Upper lobe of left lung (tissue), 6 donors: ENCODE measurements at regions not wholly inside any gene's neighbourhood (a gene's known extent, or its start where the extent isn't known, plus 50 kb on each side); places are given as distances from the start of the nearest gene placed in this dataset.

Experiments
- ATAC-seq, 2 donors: fragments of 200-7000 bp; cut with Tn5 transposase; one replicate each; pipeline ENCODE4 v1.9.1; 2022; ENCODE audit warnings: mild to moderate bottlenecking in 2 of 2, moderate library complexity in 2 of 2; ENCODE audit not compliant: low FRiP score in 2 of 2
- DNase-seq, 2 donors: peaks; one replicate each; pipeline ENCODE4 v3.0.0-alpha.2; 2019 to 2020
- H3K27ac ChIP-seq, 4 donors: fragments of 200-600 bp; sonication (generic); one replicate each; pipeline ENCODE4 v1.5.1; 2016 to 2019
- H3K27me3 ChIP-seq, 4 donors: fragments of 200-600 bp; sonication (generic); one replicate each; pipeline ENCODE4 v1.5.1; 2017 to 2019
- H3K36me3 ChIP-seq, 4 donors: fragments of 200-600 bp; sonication (generic); one replicate each; pipeline ENCODE4 v1.5.1; 2016 to 2019
- H3K4me1 ChIP-seq, 4 donors: fragments of 200-600 bp; sonication (generic); one replicate each; pipeline ENCODE4 v1.5.1; 2018 to 2019
- H3K4me3 ChIP-seq, 4 donors: fragments of 200-600 bp; sonication (generic); one replicate each; pipeline ENCODE4 v1.5.1; 2017 to 2019; ENCODE audit warnings: mild to moderate bottlenecking in 2 of 4, moderate library complexity in 1 of 4
- H3K9me3 ChIP-seq, 4 donors: fragments of 200-600 bp; sonication (generic); one replicate each; pipeline ENCODE4 v1.5.1; 2018 to 2019
- EP300 ChIP-seq, 4 donors: sonication (generic); formaldehyde crosslinking; IDR thresholded peaks; one replicate each; pipeline ENCODE4 v1.5.1; 2017; ENCODE audit warnings: antibody characterized with exemption in 4 of 4, control low read depth in 2 of 4
- POLR2A ChIP-seq, 4 donors: fragments of 450-650 bp; IDR thresholded peaks; one replicate each; pipeline ENCODE4 v1.5.1; 2016 to 2017; ENCODE audit warnings: antibody characterized with exemption in 4 of 4, mild to moderate bottlenecking in 2 of 4
- POLR2AphosphoS5 ChIP-seq, 2 donors: sonication (generic); formaldehyde crosslinking; IDR thresholded peaks; one replicate each; pipeline ENCODE4 v1.5.1; 2017; ENCODE audit warnings: antibody characterized with exemption in 2 of 2
- WGBS, 2 donors: methylation state at CpG; one replicate each; pipeline ENCODE4 v1.1.5; 2017 to 2018; 5-methylcytosine and 5-hydroxymethylcytosine counted together
- TF ChIP-seq, protein P1 (sequence below), 6 experiments: fragments of 450-650 bp in 4 of 6; fragments of 200-600 bp in 2 of 6; sonication (generic) in 2 of 6; IDR thresholded peaks; one replicate each; pipeline ENCODE4 v1.5.1; 2016 to 2019; ENCODE audit warnings: antibody characterized with exemption in 6 of 6
- donor health status: DM: no; HTN: no; CAD: no; lungs with moderate emphysema.
- donor health status: DM: no; HTN: yes; CAD: no; lungs with severe emphysema.

DNA sequence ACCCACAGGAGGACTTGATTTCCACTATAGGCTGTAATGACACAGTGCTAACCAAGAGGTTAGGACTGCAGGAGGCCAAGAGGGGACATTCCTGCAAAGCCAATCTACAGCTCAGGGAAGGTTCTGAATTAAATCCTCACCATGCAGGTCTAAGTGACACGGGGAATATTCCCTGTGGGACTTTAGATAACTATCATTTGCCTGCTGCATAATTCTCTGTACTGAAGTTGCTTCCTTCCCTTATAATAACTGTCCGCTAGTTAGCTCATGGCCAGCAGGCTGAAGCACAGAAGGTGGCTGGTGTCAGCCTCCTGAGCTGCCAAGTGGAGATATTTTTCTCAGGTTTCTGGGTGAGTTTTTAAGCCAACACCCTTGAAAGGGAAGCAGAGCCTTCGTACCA, 74.6 kb upstream of the SOX9 start:
- no peaks in the 10 kb centered on the region for H3K4me1 ChIP-seq
- H3K27me3 ChIP-seq, result no peaks in the 10 kb centered on the region
- H3K36me3 ChIP-seq, result no peaks in the 10 kb centered on the region
- no peaks in the 10 kb centered on the region for H3K9me3 ChIP-seq
- no peak overlapping the region for H3K4me3 ChIP-seq
- ATAC-seq, result no peak
- DNase-seq, result no peak
- TF ChIP-seq POLR2AphosphoS5 (IDR thresholded peaks at IDR 0.05), result no peak
- TF ChIP-seq, protein P1, sequence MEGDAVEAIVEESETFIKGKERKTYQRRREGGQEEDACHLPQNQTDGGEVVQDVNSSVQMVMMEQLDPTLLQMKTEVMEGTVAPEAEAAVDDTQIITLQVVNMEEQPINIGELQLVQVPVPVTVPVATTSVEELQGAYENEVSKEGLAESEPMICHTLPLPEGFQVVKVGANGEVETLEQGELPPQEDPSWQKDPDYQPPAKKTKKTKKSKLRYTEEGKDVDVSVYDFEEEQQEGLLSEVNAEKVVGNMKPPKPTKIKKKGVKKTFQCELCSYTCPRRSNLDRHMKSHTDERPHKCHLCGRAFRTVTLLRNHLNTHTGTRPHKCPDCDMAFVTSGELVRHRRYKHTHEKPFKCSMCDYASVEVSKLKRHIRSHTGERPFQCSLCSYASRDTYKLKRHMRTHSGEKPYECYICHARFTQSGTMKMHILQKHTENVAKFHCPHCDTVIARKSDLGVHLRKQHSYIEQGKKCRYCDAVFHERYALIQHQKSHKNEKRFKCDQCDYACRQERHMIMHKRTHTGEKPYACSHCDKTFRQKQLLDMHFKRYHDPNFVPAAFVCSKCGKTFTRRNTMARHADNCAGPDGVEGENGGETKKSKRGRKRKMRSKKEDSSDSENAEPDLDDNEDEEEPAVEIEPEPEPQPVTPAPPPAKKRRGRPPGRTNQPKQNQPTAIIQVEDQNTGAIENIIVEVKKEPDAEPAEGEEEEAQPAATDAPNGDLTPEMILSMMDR (IDR thresholded peaks at IDR 0.05), result no peak
- no peak for TF ChIP-seq POLR2A (IDR thresholded peaks at IDR 0.05)
- no peak for TF ChIP-seq EP300 (IDR thresholded peaks at IDR 0.05)
- WGBS, 2 donors, result 84 to 100% methylated on average over 1 to 3 of the region's 3 CpGs
- H3K27ac ChIP-seq, result no peak overlapping the region

DNA sequence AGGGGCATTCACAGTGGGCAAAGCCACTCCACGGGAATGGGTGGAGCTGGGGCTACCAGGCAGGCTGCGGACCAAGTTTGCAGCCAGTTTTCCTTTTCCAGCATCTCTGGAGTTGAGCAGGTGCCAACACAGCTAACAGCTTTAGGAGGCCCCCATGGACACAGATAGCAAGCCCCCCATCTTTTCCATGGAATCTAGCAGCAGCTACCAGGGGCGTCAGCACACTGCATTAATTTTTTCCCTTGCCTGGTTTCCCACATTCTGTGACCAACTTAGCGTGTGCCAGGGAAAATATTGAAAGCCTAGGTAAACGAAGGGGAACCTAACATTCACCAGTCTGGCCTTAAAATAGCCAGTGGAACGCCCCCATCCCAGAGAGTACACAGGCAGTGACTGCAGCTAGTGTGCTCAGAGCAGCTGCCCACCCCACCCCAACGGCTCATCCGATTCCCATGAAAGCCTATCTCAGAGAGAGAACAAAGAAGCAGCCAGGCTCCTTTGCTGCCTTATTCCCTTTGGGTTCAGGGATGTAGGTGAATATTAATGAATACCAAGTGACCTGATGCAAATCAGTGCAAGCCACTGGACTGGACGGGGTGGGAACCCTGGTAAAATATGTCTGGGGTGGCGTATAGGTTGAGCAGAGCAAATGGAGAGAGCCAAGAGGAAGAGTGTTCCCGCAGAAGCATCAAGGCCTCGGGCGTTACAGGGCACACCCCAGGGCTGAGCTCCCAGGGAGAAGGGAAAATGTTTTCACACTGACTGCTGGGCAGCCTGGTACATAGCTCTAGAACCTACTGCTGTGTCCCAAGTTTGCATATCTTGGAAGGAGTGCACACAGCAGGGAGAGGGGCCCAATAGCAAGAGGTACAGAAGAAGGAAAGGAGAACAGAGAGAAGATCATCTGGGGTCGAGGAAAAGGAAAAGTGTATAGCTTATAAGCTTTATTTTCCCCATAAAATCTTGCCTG, 73.9 kb upstream of the SOX9 start:
- no peak for DNase-seq
- Histone ChIP-seq H3K36me3 (no peaks in the 10 kb centered on the region), H3K27ac (no peak overlapping the region), H3K9me3 (no peaks in the 10 kb centered on the region), H3K27me3 (no peaks in the 10 kb centered on the region), H3K4me3 (no peak overlapping the region), H3K4me1 (no peaks in the 10 kb centered on the region)
- ATAC-seq, result no peak
- no peak for TF ChIP-seq EP300 (IDR thresholded peaks at IDR 0.05)
- no peak for TF ChIP-seq POLR2A (IDR thresholded peaks at IDR 0.05)
- TF ChIP-seq, protein P1 (IDR thresholded peaks at IDR 0.05), result no peak
- no peak for TF ChIP-seq POLR2AphosphoS5 (IDR thresholded peaks at IDR 0.05)
- WGBS, 2 donors, result 73 to 80% methylated on average over 14 of the region's 14 CpGs

GRCh38 chr17:72049914-72050313, 70.9 kb upstream of the SOX9 start:
- no peak for ATAC-seq
- Histone ChIP-seq H3K27ac (no peak overlapping the region), H3K4me1 (no peaks in the 10 kb centered on the region), H3K4me3 (no peak overlapping the region), H3K36me3 (no peaks in the 10 kb centered on the region), H3K27me3 (no peaks in the 10 kb centered on the region), H3K9me3 (no peaks in the 10 kb centered on the region)
- no peak for TF ChIP-seq POLR2A (IDR thresholded peaks at IDR 0.05)
- no peak for TF ChIP-seq POLR2AphosphoS5 (IDR thresholded peaks at IDR 0.05)
- TF ChIP-seq, protein P1 (IDR thresholded peaks at IDR 0.05), result no peak
- no peak for TF ChIP-seq EP300 (IDR thresholded peaks at IDR 0.05)
- no peak for DNase-seq
- WGBS, 2 donors, result 89 to 91% methylated on average over 2 of the region's 2 CpGs

GRCh38 chr17:72053036-72053435, 67.8 kb upstream of the SOX9 start:
- ATAC-seq, result no peak
- no peak for DNase-seq
- no peaks in the 10 kb centered on the region for H3K27me3 ChIP-seq
- no peaks in the 10 kb centered on the region for H3K36me3 ChIP-seq
- TF ChIP-seq POLR2AphosphoS5 (IDR thresholded peaks at IDR 0.05) (no peak), POLR2A (IDR thresholded peaks at IDR 0.05) (no peak), EP300 (IDR thresholded peaks at IDR 0.05) (no peak)
- TF ChIP-seq, protein P1 (IDR thresholded peaks at IDR 0.05), result no peak
- H3K27ac ChIP-seq, result no peak overlapping the region
- no peaks in the 10 kb centered on the region for H3K9me3 ChIP-seq
- no peaks in the 10 kb centered on the region for H3K4me1 ChIP-seq
- H3K4me3 ChIP-seq, result no peak overlapping the region
- WGBS, 2 donors, result 25 to 33% methylated on average over 11 of the region's 11 CpGs
